ENCODE measurements at regions not wholly inside any gene's neighbourhood (a gene's known extent, or its start where the extent isn't known, plus 50 kb on each side); places are given as distances from the start of the nearest gene placed in this dataset.

DNA sequence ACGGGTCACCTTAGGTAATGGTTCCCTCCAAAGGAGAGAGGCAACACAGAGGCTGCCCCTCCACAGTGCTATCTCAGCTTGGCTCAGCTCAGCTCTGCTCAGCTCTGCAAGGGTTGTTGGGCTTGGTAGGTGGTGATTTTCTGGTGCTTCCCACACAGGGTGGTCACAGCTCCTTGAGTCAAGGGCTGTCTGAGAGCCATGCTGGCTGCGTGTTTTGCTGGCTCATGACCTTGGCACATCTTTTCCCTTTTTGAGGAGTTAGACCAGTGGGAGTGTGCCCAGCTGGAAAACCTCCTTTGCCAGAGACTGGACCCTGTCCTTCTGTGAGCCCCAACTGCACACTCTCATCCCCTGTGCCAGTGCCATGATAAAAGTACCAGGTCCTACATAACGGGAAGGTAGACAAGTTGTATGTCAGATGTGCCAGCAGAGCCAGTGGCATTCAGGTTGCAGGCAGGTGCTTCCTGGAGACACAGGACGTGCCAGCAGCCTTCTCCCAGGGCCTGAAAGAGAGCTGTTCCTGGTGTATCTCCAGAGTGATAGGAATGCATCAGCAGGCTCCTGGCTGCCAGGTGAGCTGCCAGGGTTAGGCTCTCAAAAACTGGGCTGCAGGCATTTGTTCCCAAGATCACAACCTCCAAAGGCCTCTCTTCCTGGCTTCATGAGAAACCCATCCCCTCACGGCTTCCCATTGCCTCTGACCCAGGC is 118.6 kb upstream of the CXCL14 start:
- TF ChIP-seq, protein P1, sequence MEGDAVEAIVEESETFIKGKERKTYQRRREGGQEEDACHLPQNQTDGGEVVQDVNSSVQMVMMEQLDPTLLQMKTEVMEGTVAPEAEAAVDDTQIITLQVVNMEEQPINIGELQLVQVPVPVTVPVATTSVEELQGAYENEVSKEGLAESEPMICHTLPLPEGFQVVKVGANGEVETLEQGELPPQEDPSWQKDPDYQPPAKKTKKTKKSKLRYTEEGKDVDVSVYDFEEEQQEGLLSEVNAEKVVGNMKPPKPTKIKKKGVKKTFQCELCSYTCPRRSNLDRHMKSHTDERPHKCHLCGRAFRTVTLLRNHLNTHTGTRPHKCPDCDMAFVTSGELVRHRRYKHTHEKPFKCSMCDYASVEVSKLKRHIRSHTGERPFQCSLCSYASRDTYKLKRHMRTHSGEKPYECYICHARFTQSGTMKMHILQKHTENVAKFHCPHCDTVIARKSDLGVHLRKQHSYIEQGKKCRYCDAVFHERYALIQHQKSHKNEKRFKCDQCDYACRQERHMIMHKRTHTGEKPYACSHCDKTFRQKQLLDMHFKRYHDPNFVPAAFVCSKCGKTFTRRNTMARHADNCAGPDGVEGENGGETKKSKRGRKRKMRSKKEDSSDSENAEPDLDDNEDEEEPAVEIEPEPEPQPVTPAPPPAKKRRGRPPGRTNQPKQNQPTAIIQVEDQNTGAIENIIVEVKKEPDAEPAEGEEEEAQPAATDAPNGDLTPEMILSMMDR (IDR thresholded peaks at IDR 0.05; ENCODE audit: low read length): no peak
- TF ChIP-seq EZH2 (IDR thresholded peaks at IDR 0.05; ENCODE audit: borderline replicate concordance, low read length): no peak
